Upper lobe of right lung (tissue), 1 donor: ENCODE measurements at regions not wholly inside any gene's neighbourhood (a gene's known extent, or its start where the extent isn't known, plus 50 kb on each side); places are given as distances from the start of the nearest gene placed in this dataset.

Experiments
- ATAC-seq: fragments of 200-7000 bp; cut with Tn5 transposase; one replicate; pipeline ENCODE4 v1.9.1; 2020; ENCODE audit warnings: mild to moderate bottlenecking, moderate library complexity
- DNase-seq: peaks from one replicate; pipeline ENCODE4 v3.0.0-alpha.2; 2020
- H3K27ac ChIP-seq: fragments of 200-600 bp; one replicate; pipeline ENCODE4 v1.8.0; 2022
- H3K27me3 ChIP-seq: fragments of 200-600 bp; one replicate; pipeline ENCODE4 v1.8.0; 2022; ENCODE audit warnings: mild to moderate bottlenecking
- H3K36me3 ChIP-seq: fragments of 200-600 bp; one replicate; pipeline ENCODE4 v1.8.0; 2022
- H3K4me1 ChIP-seq: fragments of 200-600 bp; one replicate; pipeline ENCODE4 v1.8.0; 2022
- H3K4me3 ChIP-seq: fragments of 200-600 bp; one replicate; pipeline ENCODE4 v1.8.0; 2022; ENCODE audit warnings: mild to moderate bottlenecking
- H3K9me3 ChIP-seq: fragments of 200-600 bp; one replicate; pipeline ENCODE4 v1.8.0; 2022
- CTCF ChIP-seq: fragments of 200-600 bp; IDR thresholded peaks from one replicate; pipeline ENCODE4 v1.8.0; 2022; ENCODE audit warnings: antibody characterized with exemption
- intact Hi-C: fragments of 100-400 bp; cut with DNase I; formaldehyde crosslinking; loops from one replicate; pipeline ENCODE4 v1.11.0; 2022
- donor health status: DM: no; HTN: yes; CAD: no; lungs with severe emphysema.

GRCh38 chr6:141097471-141097870 is 1035.3 kb upstream of the GJE1 start:
- intact Hi-C loops, result no loop called here
- H3K27ac ChIP-seq, result no peak overlapping the region
- no peaks in the 10 kb centered on the region for H3K27me3 ChIP-seq
- H3K4me1 ChIP-seq, result no peaks in the 10 kb centered on the region
- DNase-seq (no peak), ATAC-seq (no peak)
- TF ChIP-seq CTCF, result no peak
- no peaks in the 10 kb centered on the region for H3K9me3 ChIP-seq
- no peak overlapping the region for H3K4me3 ChIP-seq
- no peaks in the 10 kb centered on the region for H3K36me3 ChIP-seq

GRCh38 chr6:141095308-141095707 is 1037.4 kb upstream of the GJE1 start:
- Histone ChIP-seq H3K4me1 (no peaks in the 10 kb centered on the region), H3K9me3 (no peaks in the 10 kb centered on the region), H3K4me3 (no peak overlapping the region), H3K27me3 (no peaks in the 10 kb centered on the region), H3K36me3 (no peaks in the 10 kb centered on the region), H3K27ac (no peak overlapping the region)
- intact Hi-C loops, result no loop called here
- TF ChIP-seq CTCF, result no peak
- ATAC-seq (no peak), DNase-seq (no peak)

GRCh38 chr6:141088171-141088570 is 1044.6 kb upstream of the GJE1 start:
- no peak for DNase-seq
- Histone ChIP-seq H3K9me3 (no peaks in the 10 kb centered on the region), H3K36me3 (no peaks in the 10 kb centered on the region), H3K27ac (no peak overlapping the region), H3K4me1 (no peaks in the 10 kb centered on the region), H3K27me3 (no peaks in the 10 kb centered on the region), H3K4me3 (no peak overlapping the region)
- ATAC-seq, result no peak
- no peak for TF ChIP-seq CTCF
- intact Hi-C loops, result no loop called here

GRCh38 chr6:141077355-141078333 is 1055.1 kb upstream of the GJE1 start:
- no peak overlapping the region for H3K27ac ChIP-seq
- intact Hi-C loops, result no loop called here
- DNase-seq (no peak), ATAC-seq (no peak)
- no peak for TF ChIP-seq CTCF
- no peak overlapping the region for H3K4me3 ChIP-seq
- H3K27me3 ChIP-seq, result no peaks in the 10 kb centered on the region
- no peaks in the 10 kb centered on the region for H3K9me3 ChIP-seq
- H3K4me1 ChIP-seq, result no peaks in the 10 kb centered on the region
- no peaks in the 10 kb centered on the region for H3K36me3 ChIP-seq

- no peak overlapping the region for H3K4me3 ChIP-seq
- H3K4me1 ChIP-seq, result no peaks in the 10 kb centered on the region
- H3K9me3 ChIP-seq, result no peaks in the 10 kb centered on the region
- intact Hi-C loops, result no loop called here
- ATAC-seq (no peak), DNase-seq (no peak)
- H3K36me3 ChIP-seq, result no peaks in the 10 kb centered on the region
- no peak overlapping the region for H3K27ac ChIP-seq
- no peak for TF ChIP-seq CTCF
- no peaks in the 10 kb centered on the region for H3K27me3 ChIP-seq
These were observed 1075.0 kb upstream of the GJE1 start for GRCh38 chr6:141057761-141058160.
